BE2C (cell line): ENCODE measurements at regions not wholly inside any gene's neighbourhood (a gene's known extent, or its start where the extent isn't known, plus 50 kb on each side); places are given as distances from the start of the nearest gene placed in this dataset.
"Not testable (repeated sequence)": the region's sequence is repeated elsewhere in the genome, so short reads cannot be mapped to it uniquely, and the experiment has no call there.

Experiments used
- DNase-seq: peaks from one replicate; pipeline ENCODE4 v3.0.0-alpha.2; 2020
- H3K27me3 ChIP-seq: fragments of 250-450 bp; sonication (Bioruptor Pico); 2 replicates; pipeline ENCODE4 v1.5.1; 2020; ENCODE audit warnings: mild to moderate bottlenecking
- H3K36me3 ChIP-seq: fragments of 250-450 bp; sonication (Bioruptor Pico); 2 replicates; pipeline ENCODE4 v1.5.1; 2020; ENCODE audit warnings: mild to moderate bottlenecking
- H3K4me1 ChIP-seq: fragments of 250-450 bp; sonication (Bioruptor Pico); 2 replicates; pipeline ENCODE4 v1.5.1; 2020
- H3K4me3 ChIP-seq: 2 replicates; pipeline ENCODE4 v1.5.1; 2011; ENCODE audit warnings: low read depth, low read length
- H3K9me3 ChIP-seq: fragments of 250-450 bp; sonication (Bioruptor Pico); 2 replicates; pipeline ENCODE4 v1.5.1; 2020
- TF ChIP-seq, protein P1 (sequence below): IDR thresholded peaks from 2 replicates; pipeline ENCODE4 v1.5.1; 2012; ENCODE audit warnings: mild to moderate bottlenecking, low read depth, low read length

DNA sequence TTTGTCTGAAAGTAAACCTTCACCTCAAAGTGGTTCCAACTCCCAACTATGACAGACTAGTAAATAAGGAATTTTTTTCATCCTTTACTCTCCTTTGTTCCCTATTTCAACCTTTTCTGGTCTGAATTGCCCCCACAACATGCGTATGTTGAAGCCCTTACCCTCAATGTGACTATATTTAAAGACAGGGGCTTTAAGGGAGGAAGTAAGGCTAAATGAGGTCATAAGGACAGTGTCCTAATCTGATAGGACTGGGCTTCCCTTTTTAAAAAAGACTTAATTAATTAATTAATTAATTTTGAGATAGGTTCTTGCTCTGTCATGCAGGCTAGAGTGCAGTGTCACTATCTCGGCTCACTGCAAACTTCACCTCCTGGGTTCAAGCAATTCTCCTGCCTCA lies 86.3 kb downstream of the VCPKMT start:
- TF ChIP-seq, protein P1, sequence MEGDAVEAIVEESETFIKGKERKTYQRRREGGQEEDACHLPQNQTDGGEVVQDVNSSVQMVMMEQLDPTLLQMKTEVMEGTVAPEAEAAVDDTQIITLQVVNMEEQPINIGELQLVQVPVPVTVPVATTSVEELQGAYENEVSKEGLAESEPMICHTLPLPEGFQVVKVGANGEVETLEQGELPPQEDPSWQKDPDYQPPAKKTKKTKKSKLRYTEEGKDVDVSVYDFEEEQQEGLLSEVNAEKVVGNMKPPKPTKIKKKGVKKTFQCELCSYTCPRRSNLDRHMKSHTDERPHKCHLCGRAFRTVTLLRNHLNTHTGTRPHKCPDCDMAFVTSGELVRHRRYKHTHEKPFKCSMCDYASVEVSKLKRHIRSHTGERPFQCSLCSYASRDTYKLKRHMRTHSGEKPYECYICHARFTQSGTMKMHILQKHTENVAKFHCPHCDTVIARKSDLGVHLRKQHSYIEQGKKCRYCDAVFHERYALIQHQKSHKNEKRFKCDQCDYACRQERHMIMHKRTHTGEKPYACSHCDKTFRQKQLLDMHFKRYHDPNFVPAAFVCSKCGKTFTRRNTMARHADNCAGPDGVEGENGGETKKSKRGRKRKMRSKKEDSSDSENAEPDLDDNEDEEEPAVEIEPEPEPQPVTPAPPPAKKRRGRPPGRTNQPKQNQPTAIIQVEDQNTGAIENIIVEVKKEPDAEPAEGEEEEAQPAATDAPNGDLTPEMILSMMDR = no peak
- no peaks in the 10 kb centered on the region for H3K27me3 ChIP-seq
- no peak for DNase-seq

DNA sequence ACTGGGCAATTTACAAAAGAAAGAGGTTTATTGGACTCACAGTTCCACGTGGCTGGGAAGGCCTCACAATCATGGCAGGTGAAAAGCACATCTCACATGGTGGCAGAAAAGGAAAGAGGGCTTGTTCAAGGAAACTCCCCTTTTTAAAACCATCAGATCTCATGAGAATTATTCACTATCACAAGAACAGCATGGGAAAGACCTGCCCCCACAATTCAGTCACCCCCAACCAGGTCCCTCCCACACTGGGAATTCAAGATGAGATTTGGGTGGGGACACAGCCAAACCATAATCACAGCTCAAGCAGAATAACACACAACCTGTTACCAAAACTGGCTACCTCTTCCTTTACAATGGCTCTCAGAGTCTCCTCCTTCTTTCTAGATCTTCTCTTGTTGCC lies 85.5 kb downstream of the VCPKMT start:
- not testable (repeated sequence) for H3K4me3 ChIP-seq, H3K9me3 ChIP-seq, H3K4me1 ChIP-seq, DNase-seq, H3K27me3 ChIP-seq, H3K36me3 ChIP-seq

More for the DNA sequence above, 86.3 kb downstream of the VCPKMT start:
- Histone ChIP-seq H3K36me3 (no peaks in the 10 kb centered on the region), H3K9me3 (peaks cover 3% of the 10 kb centered on the region; the same call in 1 of the 2 replicates), H3K4me3 (no peak overlapping the region), H3K4me1 (no peaks in the 10 kb centered on the region)

DNA sequence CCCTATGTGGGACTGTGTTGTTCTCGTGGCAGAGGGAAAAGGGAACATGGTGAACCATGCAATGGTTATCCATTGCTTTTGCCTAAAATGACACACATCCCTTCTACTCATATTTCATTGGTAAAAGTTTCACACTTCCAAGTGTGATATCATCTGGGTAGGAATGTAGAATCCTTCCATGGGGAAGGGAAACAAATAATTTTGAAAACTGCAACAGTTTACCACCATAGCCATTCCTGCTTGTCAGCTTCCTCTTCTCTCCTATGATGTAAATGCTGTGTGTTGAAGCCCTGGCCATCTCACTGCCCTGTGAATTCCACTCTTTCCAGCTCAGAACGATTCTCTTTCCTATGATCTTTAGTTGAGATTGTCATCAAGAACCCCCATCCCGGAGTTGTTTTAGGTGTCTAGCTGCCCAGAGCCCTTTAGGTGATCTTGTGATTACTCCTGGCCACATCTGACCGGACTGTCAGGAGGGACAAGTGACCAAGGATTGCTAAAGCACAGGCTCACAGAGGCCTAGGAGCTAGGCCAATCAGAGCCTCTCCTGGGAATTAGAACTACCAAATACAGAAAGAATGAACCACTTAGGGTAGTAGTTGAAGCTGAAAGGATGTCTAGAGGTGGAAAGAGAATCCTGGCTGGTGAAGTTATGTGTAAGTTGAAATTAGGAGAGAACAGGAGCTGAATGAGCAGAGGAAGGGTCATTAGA lies 84.6 kb downstream of the VCPKMT start:
- DNase-seq = no peak
- H3K27me3 ChIP-seq = no peaks in the 10 kb centered on the region
- H3K4me1 ChIP-seq = no peaks in the 10 kb centered on the region; the same call in 1 of the 2 replicates
- H3K4me3 ChIP-seq = no peak overlapping the region
- H3K9me3 ChIP-seq = no peaks in the 10 kb centered on the region
- no peaks in the 10 kb centered on the region for H3K36me3 ChIP-seq
- TF ChIP-seq, protein P1 = no peak

DNA sequence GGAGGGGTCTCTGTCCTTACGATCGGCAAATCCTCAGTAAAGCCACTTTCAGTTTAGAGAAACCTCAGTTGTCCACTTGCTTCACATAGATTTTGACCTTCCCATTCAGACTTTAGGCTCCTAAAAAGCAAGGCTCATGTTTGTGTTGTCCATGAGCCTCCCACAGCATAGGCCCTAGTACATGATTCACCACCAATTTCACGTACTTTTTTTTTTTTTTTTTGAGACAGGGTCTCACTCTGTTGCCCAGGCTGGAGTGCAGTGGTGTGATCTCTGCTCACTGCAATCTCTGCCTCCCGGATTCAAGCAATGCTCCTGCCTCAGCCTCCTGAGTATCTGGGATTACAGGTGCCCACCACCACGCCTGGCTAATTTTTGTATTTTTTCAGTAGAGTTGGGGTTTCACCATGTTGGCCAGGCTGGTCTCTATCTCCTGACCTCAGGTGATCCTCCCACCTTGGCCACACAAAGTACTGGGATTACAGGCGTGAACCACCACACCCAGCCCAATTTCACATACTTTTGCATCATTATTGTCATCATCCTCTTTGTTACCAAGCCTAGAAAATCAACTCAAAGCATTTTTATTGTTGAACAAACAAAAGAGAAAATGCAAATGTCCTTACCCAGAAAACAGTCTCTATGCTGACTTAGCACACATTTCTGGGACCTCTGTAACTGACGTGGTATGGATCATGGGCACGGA lies 83.8 kb downstream of the VCPKMT start:
- H3K4me3 ChIP-seq, H3K36me3 ChIP-seq, H3K9me3 ChIP-seq: not testable (repeated sequence)

DNA sequence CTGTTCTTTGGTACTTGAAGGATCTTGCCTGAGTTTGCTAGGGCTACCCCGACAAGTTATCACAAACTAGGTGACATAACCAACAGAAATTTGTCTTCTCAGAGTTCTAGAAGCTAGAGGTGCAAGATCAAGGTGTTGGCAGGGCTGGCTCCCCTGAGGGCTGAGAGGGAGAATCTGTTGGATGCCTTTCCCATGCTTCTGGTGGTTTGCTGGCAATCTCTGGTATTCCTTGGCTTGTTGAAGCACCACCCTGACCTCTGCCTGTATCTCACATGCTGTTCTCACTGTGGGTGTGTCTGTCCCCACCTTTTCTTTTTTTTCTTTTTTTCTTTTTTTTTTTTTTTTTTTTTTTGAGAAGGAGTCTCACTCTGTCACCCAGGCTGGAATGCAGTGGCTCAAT lies 81.2 kb downstream of the VCPKMT start:
- no peaks in the 10 kb centered on the region for H3K27me3 ChIP-seq
- peaks cover 3% of the 10 kb centered on the region for H3K4me1 ChIP-seq
- H3K4me3 ChIP-seq = no peak overlapping the region
- no peaks in the 10 kb centered on the region for H3K36me3 ChIP-seq
- no peak for DNase-seq
- no peaks in the 10 kb centered on the region for H3K9me3 ChIP-seq
- TF ChIP-seq, protein P1 = no peak

More for the DNA sequence above, 83.8 kb downstream of the VCPKMT start:
- not testable (repeated sequence) for H3K4me1 ChIP-seq, DNase-seq, H3K27me3 ChIP-seq

DNA sequence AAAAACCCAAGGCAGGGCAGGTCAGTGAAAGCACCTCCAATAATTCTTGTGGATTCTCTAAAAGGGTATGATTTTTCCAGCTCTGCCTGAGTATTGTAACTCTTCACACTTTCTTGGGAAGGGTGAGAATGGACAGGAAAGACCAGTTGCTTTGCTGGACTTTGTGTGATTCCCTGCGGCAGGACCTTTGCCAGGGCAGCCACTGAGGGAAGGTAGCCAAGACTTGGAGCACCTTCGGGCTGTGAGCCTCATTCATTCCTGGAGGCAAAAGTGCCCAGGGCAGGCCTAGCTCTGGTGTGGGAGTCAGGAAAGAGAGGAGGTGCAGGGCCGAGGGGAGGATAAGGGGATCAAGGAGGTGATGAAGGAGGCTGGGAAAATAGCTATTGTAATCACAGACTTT lies 80.2 kb downstream of the VCPKMT start:
- H3K9me3 ChIP-seq = no peaks in the 10 kb centered on the region
- H3K4me3 ChIP-seq = no peak overlapping the region
- peaks cover 3% of the 10 kb centered on the region for H3K4me1 ChIP-seq
- DNase-seq = no peak
- no peaks in the 10 kb centered on the region for H3K27me3 ChIP-seq
- TF ChIP-seq, protein P1 = no peak
- H3K36me3 ChIP-seq = no peaks in the 10 kb centered on the region

DNA sequence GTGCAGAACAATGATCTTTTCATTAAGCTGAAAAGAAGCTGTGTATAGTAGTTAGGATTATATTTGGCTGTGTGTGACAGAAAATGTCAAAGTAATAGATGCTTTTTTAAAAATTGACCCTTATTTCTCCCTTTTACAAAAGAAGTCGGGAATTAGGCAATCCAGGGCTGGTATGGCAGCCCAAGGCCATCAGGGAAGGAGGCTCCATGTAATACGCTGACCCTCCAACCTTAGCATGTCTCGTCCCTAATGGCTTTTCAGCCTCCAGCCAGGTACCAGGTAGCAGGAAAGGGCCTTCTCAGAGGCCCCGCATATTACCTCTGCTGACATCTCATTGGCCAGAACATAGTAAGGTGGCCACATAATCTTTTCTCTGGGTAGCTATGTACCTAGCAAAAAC lies 79.7 kb downstream of the VCPKMT start:
- Histone ChIP-seq H3K27me3 (no peaks in the 10 kb centered on the region), H3K9me3 (no peaks in the 10 kb centered on the region), H3K4me3 (no peak overlapping the region), H3K4me1 (peaks cover 3% of the 10 kb centered on the region), H3K36me3 (no peaks in the 10 kb centered on the region)
- TF ChIP-seq, protein P1 = no peak
- DNase-seq = no peak
